ENCODE measurements at regions not wholly inside any gene's neighbourhood (a gene's known extent, or its start where the extent isn't known, plus 50 kb on each side); places are given as distances from the start of the nearest gene placed in this dataset.
A peak's percentile ranks its signal among the peaks of the same experiment; 100 is the strongest.

GRCh38 chr4:174398728-174399127, 115.0 kb downstream of the CEP44 start:
- CTCF ChIA-PET (ENCODE audit: partially characterized antibody) = interaction anchor here (0.7 kb wide), 1 partner anchor 17 kb away, joined by 4 read pairs; no protein-coding TSS in a partner anchor
- Histone ChIP-seq H2BK15ac (ENCODE audit: low read length) (no peak overlapping the region), H3K56ac (replicated peaks; ENCODE audit: insufficient read length, low read depth, low read length) (no peak overlapping the region), H2BK5ac (ENCODE audit: low read depth, low read length) (no peak overlapping the region), H2AFZ (ENCODE audit: low read length) (no peak overlapping the region), H4K91ac (replicated peaks; ENCODE audit: insufficient read length, low read length) (no peak overlapping the region), H3K18ac (ENCODE audit: extremely low read depth, low read length) (no peak overlapping the region), H3K27me3 (replicated peaks in 1 of 4; ENCODE audit: control insufficient read depth in 3 of 4, extremely low read depth in 1 of 4, insufficient read depth in 3 of 4, low read length in 3 of 4) (no peaks in the 10 kb centered on the region), H2BK20ac (ENCODE audit: low read length) (no peak overlapping the region), H3K36me3 (ENCODE audit: control insufficient read depth in 2 of 4, insufficient read depth in 4 of 4, low read length in 3 of 4) (no peaks in the 10 kb centered on the region), H3K4ac (replicated peaks; ENCODE audit: insufficient read length, low read depth, low read length) (no peak overlapping the region), H4K20me1 (replicated peaks in 1 of 2; ENCODE audit: control insufficient read depth in 1 of 2, insufficient read depth in 2 of 2, low read length in 2 of 2) (no peaks in the 10 kb centered on the region), H4K8ac (ENCODE audit: extremely low read depth, insufficient read depth, low read length) (no peak overlapping the region), H3K4me1 (replicated peaks in 1 of 4; ENCODE audit: control insufficient read depth in 3 of 4, insufficient read depth in 4 of 4, low read length in 3 of 4) (peaks cover 0 to 12% (median 2%) of the 10 kb centered on the region in 4 experiments; a peak in 4 of 7 replicates), H3K4me3 (ENCODE audit: extremely low read depth in 1 of 4, insufficient read depth in 2 of 4, low read depth in 3 of 4, low read length in 4 of 4) (no peak overlapping the region), H3K4me2 (ENCODE audit: insufficient read depth in 1 of 2, low read depth in 2 of 2, low read length in 2 of 2) (no peak overlapping the region), H3K9me3 (ENCODE audit: insufficient read depth in 2 of 2, low read depth in 1 of 2, low read length in 1 of 2) (no peaks in the 10 kb centered on the region), H3K27ac (ENCODE audit: low read depth, low read length) (no peak overlapping the region), H3K23me2 (ENCODE audit: low read depth, low read length) (no peaks in the 10 kb centered on the region; the same call in 1 of the 2 replicates), H3K79me1 (ENCODE audit: low read depth, low read length) (no peaks in the 10 kb centered on the region), H3K14ac (ENCODE audit: insufficient read length) (no peak overlapping the region), H3K9ac (replicated peaks in 1 of 4; ENCODE audit: extremely low read depth in 1 of 4, low read depth in 3 of 4, low read length in 3 of 4) (0 out of 7 replicates have a peak overlapping the region, but pooled peaks of 1 of the 4 experiments have one; percentile 18), H3K79me2 (ENCODE audit: control insufficient read depth in 1 of 2, insufficient read depth in 2 of 2, low read length in 2 of 2) (no peaks in the 10 kb centered on the region), H2BK12ac (ENCODE audit: low read depth, low read length) (no peak overlapping the region), H2AK5ac (ENCODE audit: low read depth, low read length) (no peak overlapping the region), H3K23ac (ENCODE audit: insufficient read length) (no peak overlapping the region), H4K5ac (ENCODE audit: insufficient read length, low read depth, low read length) (no peak overlapping the region), H2BK120ac (replicated peaks; ENCODE audit: low read depth, low read length) (no peak overlapping the region)
- FAIRE-seq (no peak), DNase-seq (ENCODE audit: low read depth in 1 of 2, low spot score in 2 of 2) (no peak)
- POLR2A ChIA-PET (ENCODE audit: partially characterized antibody) = no interaction called here
- TF ChIP-seq RXRA (IDR thresholded peaks at IDR 0.05; ENCODE audit: insufficient read depth, low read depth, low read length) = no peak
- TF ChIP-seq, protein P1, sequence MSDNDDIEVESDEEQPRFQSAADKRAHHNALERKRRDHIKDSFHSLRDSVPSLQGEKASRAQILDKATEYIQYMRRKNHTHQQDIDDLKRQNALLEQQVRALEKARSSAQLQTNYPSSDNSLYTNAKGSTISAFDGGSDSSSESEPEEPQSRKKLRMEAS (IDR thresholded peaks at IDR 0.05) = no peak
- no peak for TF ChIP-seq TEAD4 (IDR thresholded peaks at IDR 0.05; ENCODE audit: low read depth, low read length)
- TF ChIP-seq KDM4A (IDR thresholded peaks at IDR 0.05; ENCODE audit: low read depth, low read length, severe bottlenecking) = no peak
- WGBS, 2 experiments (ENCODE audit: extremely low coverage in 1 of 2, insufficient coverage in 1 of 2, insufficient read length in 1 of 2, insufficient replicate concordance in 2 of 2, low coverage in 1 of 2, low lambda C conversion rate in 2 of 2, missing lambda C conversion rate in 1 of 2) = 70% methylated on average over 2 of the region's 2 CpGs; no CpG with 5 or more reads in 1 of the 2 experiments
